Psoas muscle (tissue), 7 donors: ENCODE measurements at regions not wholly inside any gene's neighbourhood (a gene's known extent, or its start where the extent isn't known, plus 50 kb on each side); places are given as distances from the start of the nearest gene placed in this dataset.
"Not testable (repeated sequence)": the region's sequence is repeated elsewhere in the genome, so short reads cannot be mapped to it uniquely, and the experiment has no call there.

Experiments used
- ATAC-seq, 4 donors: fragments of 200-7000 bp; cut with Tn5 transposase; one replicate each; pipeline ENCODE4 v1.9.1; 2020; ENCODE audit warnings: moderate library complexity in 3 of 4, mild to moderate bottlenecking in 2 of 4
- DNase-seq, 2 donors: peaks; one replicate each; pipeline ENCODE4 v3.0.0-alpha.2; 2020
- H3K27ac ChIP-seq: fragments of 200-600 bp; one replicate; pipeline ENCODE4 v1.8.0; 2022
- H3K27me3 ChIP-seq, 3 donors: fragments of 200-600 bp in 1 of 3; one replicate each; pipeline versions ENCODE4 v1.6.1 to v1.8.0; 2013 to 2022; ENCODE audit warnings: low read length in 2 of 3, mild to moderate bottlenecking in 2 of 3, moderate library complexity in 1 of 3; ENCODE audit not compliant: insufficient read depth in 3 of 3
- H3K36me3 ChIP-seq, 2 donors: fragments of 200-600 bp in 1 of 2; one replicate each; pipeline versions ENCODE4 v1.6.1 to v1.8.0; 2013 to 2022; ENCODE audit warnings: low read depth in 1 of 2, mild to moderate bottlenecking in 1 of 2, moderate library complexity in 1 of 2; ENCODE audit not compliant: insufficient read depth in 1 of 2
- H3K4me1 ChIP-seq: fragments of 200-600 bp; one replicate; pipeline ENCODE4 v1.8.0; 2022
- H3K4me3 ChIP-seq: fragments of 200-600 bp; one replicate; pipeline ENCODE4 v1.8.0; 2022; ENCODE audit warnings: mild to moderate bottlenecking
- H3K9me3 ChIP-seq: fragments of 200-600 bp; one replicate; pipeline ENCODE4 v1.8.0; 2022
- WGBS, 3 donors: extraction: QIAGEN DNeasy Blood & Tissue Kit; methylation state at CpG; one replicate each; pipeline versions ENCODE4 v1.1.6 to v1.1.7; 2013; 5-methylcytosine and 5-hydroxymethylcytosine counted together
- intact Hi-C, 2 donors: fragments of 100-400 bp; cut with DNase I; formaldehyde crosslinking; loops; one replicate each; pipeline versions ENCODE4 v1.11.0 to v1.14.2; 2022
- TF ChIP-seq, protein P1 (sequence below): fragments of 200-600 bp; IDR thresholded peaks from one replicate; pipeline ENCODE4 v1.8.0; 2022; ENCODE audit warnings: antibody characterized with exemption
- donor health status: healthy with polysubstance abuse.
- donor health status: DM: no; HTN: no; CAD: no; lungs with moderate emphysema.
- donor health status: Bipolar disorder and iron deficiency.
- donor health status: healthy.
- donor health status: DM: yes; HTN: yes; CAD: no.
- donor health status: DM: no; HTN: no; CAD: no.
- donor health status: DM: yes; HTN: yes; CAD: no.

DNA sequence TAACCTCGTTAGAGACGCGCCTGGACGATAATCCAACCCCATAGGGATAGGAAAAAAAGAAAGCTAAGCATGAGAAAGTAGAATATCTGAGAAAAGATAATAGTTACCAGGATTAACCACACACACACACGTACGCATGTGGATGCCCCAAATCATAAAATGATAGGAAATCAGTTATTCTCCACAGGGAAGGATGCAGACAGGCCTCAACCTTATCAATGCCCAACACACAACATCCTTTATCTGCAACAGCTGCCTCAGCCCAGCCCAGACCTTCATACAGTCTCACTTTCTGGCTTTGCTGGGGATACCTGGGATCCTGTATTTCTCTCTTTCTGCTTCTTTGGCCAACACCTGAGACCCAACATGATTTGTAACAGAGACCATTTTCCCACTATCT lies 123.0 kb downstream of the NOC3L start:
- no peak overlapping the region for H3K4me3 ChIP-seq
- WGBS, 3 donors, result 94 to 95% (median 95%) methylated on average over 6 of the region's 6 CpGs
- ATAC-seq, result no peak
- intact Hi-C loops, result no loop called here
- H3K9me3 ChIP-seq, result no peaks in the 10 kb centered on the region
- TF ChIP-seq, protein P1, sequence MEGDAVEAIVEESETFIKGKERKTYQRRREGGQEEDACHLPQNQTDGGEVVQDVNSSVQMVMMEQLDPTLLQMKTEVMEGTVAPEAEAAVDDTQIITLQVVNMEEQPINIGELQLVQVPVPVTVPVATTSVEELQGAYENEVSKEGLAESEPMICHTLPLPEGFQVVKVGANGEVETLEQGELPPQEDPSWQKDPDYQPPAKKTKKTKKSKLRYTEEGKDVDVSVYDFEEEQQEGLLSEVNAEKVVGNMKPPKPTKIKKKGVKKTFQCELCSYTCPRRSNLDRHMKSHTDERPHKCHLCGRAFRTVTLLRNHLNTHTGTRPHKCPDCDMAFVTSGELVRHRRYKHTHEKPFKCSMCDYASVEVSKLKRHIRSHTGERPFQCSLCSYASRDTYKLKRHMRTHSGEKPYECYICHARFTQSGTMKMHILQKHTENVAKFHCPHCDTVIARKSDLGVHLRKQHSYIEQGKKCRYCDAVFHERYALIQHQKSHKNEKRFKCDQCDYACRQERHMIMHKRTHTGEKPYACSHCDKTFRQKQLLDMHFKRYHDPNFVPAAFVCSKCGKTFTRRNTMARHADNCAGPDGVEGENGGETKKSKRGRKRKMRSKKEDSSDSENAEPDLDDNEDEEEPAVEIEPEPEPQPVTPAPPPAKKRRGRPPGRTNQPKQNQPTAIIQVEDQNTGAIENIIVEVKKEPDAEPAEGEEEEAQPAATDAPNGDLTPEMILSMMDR, result no peak
- H3K27me3 ChIP-seq, result no peaks in the 10 kb centered on the region
- H3K36me3 ChIP-seq, result peaks cover 0 to 4% of the 10 kb centered on the region in 2 donors
- no peaks in the 10 kb centered on the region for H3K4me1 ChIP-seq
- H3K27ac ChIP-seq, result no peak overlapping the region
- no peak for DNase-seq

DNA sequence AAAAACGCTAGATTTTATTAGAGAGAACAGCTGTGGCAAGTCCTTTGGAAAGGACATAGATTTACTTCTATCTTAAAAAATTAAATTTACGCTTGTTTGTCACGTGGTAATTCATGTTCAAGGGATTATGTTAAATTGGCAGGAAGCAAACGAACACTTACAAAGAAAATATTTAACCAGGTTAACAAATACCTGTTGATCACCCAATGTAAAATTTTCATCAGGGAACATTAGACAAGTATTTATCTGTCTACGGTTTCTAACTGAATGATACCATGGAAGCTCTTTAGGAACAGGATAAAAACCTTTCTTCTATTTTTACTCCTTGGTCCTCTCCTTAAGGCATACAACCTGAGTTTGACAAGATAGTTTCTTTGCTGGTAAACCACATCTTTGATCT lies 122.2 kb downstream of the NOC3L start:
- H3K27ac ChIP-seq, result no peak overlapping the region
- peaks cover 0 to 4% of the 10 kb centered on the region in 2 donors for H3K36me3 ChIP-seq
- TF ChIP-seq, protein P1, result no peak
- no peaks in the 10 kb centered on the region for H3K27me3 ChIP-seq
- H3K4me1 ChIP-seq, result no peaks in the 10 kb centered on the region
- ATAC-seq, result no peak
- H3K4me3 ChIP-seq, result no peak overlapping the region
- intact Hi-C loops, result no loop called here
- DNase-seq, result no peak
- 59 to 80% (median 63%) methylated on average over 5 of the region's 5 CpGs for WGBS, 3 donors
- H3K9me3 ChIP-seq, result no peaks in the 10 kb centered on the region

DNA sequence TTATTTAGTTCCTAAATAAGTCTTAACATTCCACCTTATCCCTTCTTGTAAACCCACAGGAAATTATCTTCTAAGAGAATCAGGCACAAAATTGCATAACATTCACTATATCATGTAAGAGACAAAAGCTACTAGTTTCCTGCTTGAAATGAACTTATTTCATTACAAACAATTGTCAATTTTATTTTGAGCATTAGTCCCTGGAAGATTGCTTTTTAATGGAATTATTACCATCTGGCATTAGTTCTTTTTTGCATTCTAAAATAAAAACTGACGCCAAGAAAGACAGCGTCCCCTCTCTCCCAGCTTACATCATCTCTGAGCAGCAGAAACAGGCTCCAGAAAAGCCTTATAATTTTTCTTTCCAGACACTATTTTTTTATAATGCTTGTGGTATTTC lies 121.8 kb downstream of the NOC3L start:
- ATAC-seq (no peak), DNase-seq (no peak)
- TF ChIP-seq, protein P1, result no peak
- H3K27ac ChIP-seq, result no peak overlapping the region
- no peak overlapping the region for H3K4me3 ChIP-seq
- no peaks in the 10 kb centered on the region for H3K27me3 ChIP-seq
- 38 to 55% (median 44%) methylated on average over 2 of the region's 2 CpGs for WGBS, 3 donors
- intact Hi-C loops, result no loop called here
- peaks cover 1 to 4% of the 10 kb centered on the region in 2 donors for H3K36me3 ChIP-seq
- no peaks in the 10 kb centered on the region for H3K4me1 ChIP-seq
- H3K9me3 ChIP-seq, result no peaks in the 10 kb centered on the region

DNA sequence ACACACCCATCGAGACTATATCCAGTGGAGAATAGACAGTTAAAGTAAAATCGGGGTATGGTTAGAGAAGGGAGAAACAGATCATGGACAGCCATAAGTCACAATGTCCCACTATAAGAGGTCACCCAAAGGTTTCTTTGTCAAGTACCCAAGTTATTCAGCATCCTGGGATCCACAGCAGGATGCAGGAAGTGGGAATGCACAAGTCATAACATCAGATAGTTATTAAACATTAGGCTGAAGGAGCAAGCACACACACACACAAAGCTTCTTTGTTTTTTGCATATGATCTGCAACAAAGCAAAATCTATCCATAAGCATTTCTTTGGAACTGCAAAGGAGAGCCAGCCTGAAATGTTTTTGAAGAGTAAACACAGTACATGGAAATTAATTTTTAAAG lies 111.6 kb downstream of the NOC3L start:
- Histone ChIP-seq H3K27me3 (no peaks in the 10 kb centered on the region), H3K9me3 (no peaks in the 10 kb centered on the region), H3K4me3 (no peak overlapping the region), H3K36me3 (peaks cover 0 to 20% of the 10 kb centered on the region in 2 donors), H3K27ac (no peak overlapping the region), H3K4me1 (no peaks in the 10 kb centered on the region)
- ATAC-seq, result no peak
- intact Hi-C loops, result no loop called here
- TF ChIP-seq, protein P1, result no peak
- no peak for DNase-seq
- 81 to 89% (median 84%) methylated on average over 2 of the region's 2 CpGs for WGBS, 3 donors

DNA sequence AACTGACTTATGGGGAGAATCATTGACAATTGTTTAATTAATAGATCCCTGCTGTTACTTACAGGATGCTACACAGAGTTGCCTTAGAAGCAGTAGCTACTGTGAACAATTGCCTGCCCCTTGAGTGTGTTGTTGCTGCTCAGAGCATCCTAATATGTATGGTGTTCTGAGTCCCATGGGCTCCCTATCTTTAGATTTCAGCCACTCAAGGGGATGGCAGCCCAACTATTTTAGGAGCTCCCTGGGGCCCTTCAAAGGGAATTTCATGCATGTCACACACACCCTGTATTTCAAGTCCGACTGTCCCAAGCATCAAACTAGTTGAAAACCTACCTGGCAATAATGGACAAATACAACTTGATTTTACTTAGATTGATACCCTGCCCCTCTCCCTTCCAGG lies 111.2 kb downstream of the NOC3L start:
- H3K36me3 ChIP-seq, result peaks cover 0 to 15% of the 10 kb centered on the region in 2 donors
- H3K4me1 ChIP-seq, result no peaks in the 10 kb centered on the region
- TF ChIP-seq, protein P1, result no peak
- DNase-seq, result no peak
- no peak overlapping the region for H3K27ac ChIP-seq
- ATAC-seq, result no peak
- H3K9me3 ChIP-seq, result no peaks in the 10 kb centered on the region
- H3K4me3 ChIP-seq, result no peak overlapping the region
- H3K27me3 ChIP-seq, result no peaks in the 10 kb centered on the region
- intact Hi-C loops, result no loop called here
- 76 to 88% (median 83%) methylated on average over 1 of the region's 1 CpG for WGBS, 3 donors

DNA sequence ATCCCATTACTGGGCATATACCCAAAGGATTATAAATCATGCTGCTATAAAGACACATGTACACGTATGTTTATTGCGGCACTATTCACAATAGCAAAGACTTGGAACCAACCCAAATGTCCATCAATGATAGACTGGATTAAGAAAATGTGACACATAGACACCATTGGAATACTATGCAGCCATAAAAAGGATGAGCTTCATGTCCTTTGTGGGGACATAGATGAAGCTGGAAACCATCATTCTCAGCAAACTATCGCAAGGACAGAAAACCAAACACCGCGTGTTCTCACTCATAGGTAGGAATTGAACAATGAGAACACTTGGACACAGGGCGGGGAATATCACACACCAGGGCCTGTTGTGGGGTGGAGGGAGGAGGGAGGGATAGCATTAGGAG lies 105.3 kb downstream of the NOC3L start:
- H3K27ac ChIP-seq, ATAC-seq, H3K27me3 ChIP-seq, H3K4me3 ChIP-seq, intact Hi-C loops, H3K9me3 ChIP-seq, DNase-seq, H3K4me1 ChIP-seq: not testable (repeated sequence)
- peaks cover 0 to 14% of the 10 kb centered on the region in 2 donors for H3K36me3 ChIP-seq
- 99% methylated on average over 4 of the region's 6 CpGs for WGBS, 3 donors
